OCI-LY3 (cell line): ENCODE measurements at regions not wholly inside any gene's neighbourhood (a gene's known extent, or its start where the extent isn't known, plus 50 kb on each side); places are given as distances from the start of the nearest gene placed in this dataset.

Experiments used
- H2AFZ ChIP-seq: fragments of 200-600, 300-600 bp; shearing (Covaris generic); 2 replicates; pipeline ENCODE4 v1.6.0; 2014; ENCODE audit warnings: antibody characterized with exemption, low read depth, low read length
- H3K27ac ChIP-seq: fragments of 200-600, 300-600 bp; sonication (generic); 2 replicates; pipeline ENCODE4 v1.5.1; 2014; ENCODE audit warnings: mild to moderate bottlenecking, low read length, moderate library complexity, mixed read lengths
- H3K27me3 ChIP-seq: fragments of 200-600, 300-600 bp; sonication (generic); 2 replicates; pipeline ENCODE4 v1.6.1; 2014; ENCODE audit warnings: low read depth, low read length, mixed read lengths
- H3K36me3 ChIP-seq: fragments of 200-600, 300-600 bp; sonication (generic); replicated peaks from 2 replicates; pipeline ENCODE3; 2014; ENCODE audit warnings: low read depth, low read length, mixed read lengths
- H3K4me1 ChIP-seq: fragments of 300-600, 200-600 bp; sonication (generic); 2 replicates; pipeline ENCODE4 v1.6.1; 2014; ENCODE audit warnings: low read length, mixed read lengths
- H3K4me2 ChIP-seq: fragments of 200-600, 300-600 bp; sonication (generic); 2 replicates; pipeline ENCODE4 v1.6.1; 2014; ENCODE audit warnings: low read length, mixed read lengths
- H3K4me3 ChIP-seq: fragments of 300-600, 200-600 bp; sonication (generic); 2 replicates; pipeline ENCODE4 v1.5.1; 2014; ENCODE audit warnings: antibody characterized with exemption, mild to moderate bottlenecking, low read length, moderate library complexity
- H3K79me2 ChIP-seq: fragments of 300-600, 200-600 bp; shearing (Covaris generic); 2 replicates; pipeline ENCODE4 v1.6.1; 2014; ENCODE audit warnings: mild to moderate bottlenecking, low read length, mixed read lengths
- H3K9ac ChIP-seq: fragments of 300-600, 200-600 bp; shearing (Covaris generic); 2 replicates; pipeline ENCODE4 v1.6.0; 2014; ENCODE audit warnings: mild to moderate bottlenecking, low read length, moderate library complexity
- H3K9me3 ChIP-seq: fragments of 200-600, 300-600 bp; shearing (Covaris generic); 2 replicates; pipeline ENCODE4 v1.6.1; 2014; ENCODE audit warnings: low read length, mixed read lengths; ENCODE audit not compliant: insufficient read depth
- H4K20me1 ChIP-seq: fragments of 200-600, 300-600 bp; sonication (generic); 2 replicates; pipeline ENCODE4 v1.6.1; 2016; ENCODE audit warnings: low read length, mixed read lengths; ENCODE audit not compliant: insufficient read depth
- CTCF ChIP-seq: fragments of 200-600, 300-600 bp; sonication (generic); IDR thresholded peaks from 2 replicates; pipeline ENCODE4 v1.5.1; 2014; ENCODE audit warnings: antibody characterized with exemption, low read length, low read depth
- EZH2phosphoT487 ChIP-seq: fragments of 200-600 bp; shearing (Covaris generic); IDR thresholded peaks from 2 replicates; pipeline ENCODE4 v1.6.1; 2018; ENCODE audit warnings: antibody characterized with exemption, mixed run types, low read depth

- Histone ChIP-seq H3K9ac (no peak overlapping the region), H3K27me3 (no peaks in the 10 kb centered on the region), H3K4me3 (no peak overlapping the region), H4K20me1 (no peaks in the 10 kb centered on the region), H3K27ac (no peak overlapping the region), H3K36me3 (no peaks in the 10 kb centered on the region), H3K79me2 (no peaks in the 10 kb centered on the region), H3K4me1 (no peaks in the 10 kb centered on the region), H3K4me2 (no peak overlapping the region), H2AFZ (no peak overlapping the region), H3K9me3 (no peaks in the 10 kb centered on the region)
- TF ChIP-seq CTCF (no peak), EZH2phosphoT487 (no peak)
Measured at GRCh38 chr5:86917117-86917579, 299.4 kb downstream of the COX7C start.

- Histone ChIP-seq H3K4me1 (no peaks in the 10 kb centered on the region), H4K20me1 (no peaks in the 10 kb centered on the region), H3K27me3 (no peaks in the 10 kb centered on the region), H3K4me2 (no peak overlapping the region), H3K4me3 (no peak overlapping the region), H3K27ac (no peak overlapping the region), H3K36me3 (no peaks in the 10 kb centered on the region), H3K9me3 (no peaks in the 10 kb centered on the region), H3K79me2 (no peaks in the 10 kb centered on the region), H3K9ac (no peak overlapping the region), H2AFZ (no peak overlapping the region)
- no peak for TF ChIP-seq EZH2phosphoT487
Measured at GRCh38 chr5:86918246-86918645, 300.5 kb downstream of the COX7C start.

DNA sequence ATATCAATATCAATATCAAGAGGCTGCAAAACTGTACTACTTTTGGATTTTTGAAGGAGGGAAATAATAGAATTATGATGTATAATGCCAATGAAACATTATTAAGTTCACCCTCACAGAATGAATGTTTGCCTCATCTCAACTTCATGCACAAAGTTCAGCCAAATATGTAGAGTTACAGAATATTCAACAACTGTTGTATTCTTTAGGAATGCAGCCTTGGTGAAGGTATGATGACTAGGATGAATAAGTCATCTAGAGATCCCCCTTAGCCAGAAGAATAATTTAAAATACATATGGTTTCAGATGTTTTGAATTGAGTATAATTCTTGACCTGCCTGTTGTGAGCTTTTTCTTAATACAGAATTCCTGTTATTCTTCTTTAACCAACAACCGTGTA lies 308.3 kb downstream of the COX7C start:
- Histone ChIP-seq H3K9me3 (no peaks in the 10 kb centered on the region), H3K4me2 (no peak overlapping the region), H3K36me3 (no peaks in the 10 kb centered on the region), H3K4me3 (no peak overlapping the region), H2AFZ (no peak overlapping the region), H3K27me3 (no peaks in the 10 kb centered on the region), H3K27ac (no peak overlapping the region), H4K20me1 (no peaks in the 10 kb centered on the region), H3K9ac (no peak overlapping the region), H3K79me2 (no peaks in the 10 kb centered on the region), H3K4me1 (no peaks in the 10 kb centered on the region)
- TF ChIP-seq CTCF (no peak), EZH2phosphoT487 (no peak)

- Histone ChIP-seq H3K4me1 (no peaks in the 10 kb centered on the region), H3K36me3 (no peaks in the 10 kb centered on the region), H4K20me1 (no peaks in the 10 kb centered on the region), H3K9me3 (no peaks in the 10 kb centered on the region), H3K27me3 (no peaks in the 10 kb centered on the region), H3K4me2 (no peak overlapping the region), H2AFZ (no peak overlapping the region), H3K9ac (no peak overlapping the region), H3K27ac (no peak overlapping the region), H3K4me3 (no peak overlapping the region), H3K79me2 (no peaks in the 10 kb centered on the region)
- TF ChIP-seq CTCF, result no peak
- TF ChIP-seq EZH2phosphoT487, result no peak
Measured at GRCh38 chr5:86929123-86929766, 311.5 kb downstream of the COX7C start.
